NB4 (cell line): ENCODE measurements at regions not wholly inside any gene's neighbourhood (a gene's known extent, or its start where the extent isn't known, plus 50 kb on each side); places are given as distances from the start of the nearest gene placed in this dataset.

Source experiments
- DNase-seq: peaks from one replicate; pipeline ENCODE4 v3.0.0; 2010; ENCODE audit warnings: low read depth
- H3K4me3 ChIP-seq: one replicate; pipeline ENCODE4 v1.5.1; 2011; ENCODE audit warnings: mild to moderate bottlenecking, low read depth, low read length, moderate library complexity
- CTCF ChIP-seq: IDR thresholded peaks from one replicate; pipeline ENCODE4 v1.5.1; 2012; ENCODE audit warnings: low read depth, low read length
- MYC ChIP-seq: IDR thresholded peaks from 2 replicates; pipeline ENCODE4 v1.6.1; 2011; ENCODE audit warnings: low read depth, low read length
- POLR2A ChIP-seq: IDR thresholded peaks from 2 replicates; pipeline ENCODE4 v1.6.1; 2011; ENCODE audit warnings: mild to moderate bottlenecking; ENCODE audit not compliant: insufficient read length; ENCODE audit errors: extremely low read depth
- TF ChIP-seq, protein P1 (sequence below): IDR thresholded peaks from 2 replicates; pipeline ENCODE4 v1.6.1; 2011; ENCODE audit warnings: low read depth, low read length

- no peak overlapping the region for H3K4me3 ChIP-seq
- DNase-seq = no peak
- TF ChIP-seq, protein P1, sequence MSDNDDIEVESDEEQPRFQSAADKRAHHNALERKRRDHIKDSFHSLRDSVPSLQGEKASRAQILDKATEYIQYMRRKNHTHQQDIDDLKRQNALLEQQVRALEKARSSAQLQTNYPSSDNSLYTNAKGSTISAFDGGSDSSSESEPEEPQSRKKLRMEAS = no peak
- TF ChIP-seq CTCF = no peak
- TF ChIP-seq POLR2A = no peak
- no peak for TF ChIP-seq MYC
These were observed 333.3 kb downstream of the AGTPBP1 start for GRCh38 chr9:85408494-85408893.

DNA sequence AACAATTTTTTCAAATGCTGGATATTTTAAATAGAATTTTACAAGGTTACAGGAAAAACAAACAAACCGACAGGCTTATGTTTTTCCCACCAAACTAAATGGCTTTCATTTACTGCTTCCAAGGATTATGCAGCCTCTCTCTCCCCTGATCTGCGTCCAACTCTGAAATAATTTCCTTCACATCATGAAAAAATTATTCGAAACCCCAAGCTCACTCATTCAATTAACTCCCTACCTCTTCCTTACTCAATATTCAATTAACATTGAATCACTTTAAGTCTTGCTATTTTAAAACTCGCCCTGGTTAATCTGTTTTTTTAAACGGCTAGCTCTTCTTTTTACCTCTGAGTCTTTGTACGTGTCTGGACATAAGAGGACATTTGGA is 336.2 kb downstream of the AGTPBP1 start:
- TF ChIP-seq MYC (no peak), CTCF (no peak), POLR2A (no peak)
- TF ChIP-seq, protein P1 = no peak
- no peak overlapping the region for H3K4me3 ChIP-seq
- no peak for DNase-seq

- no peak overlapping the region for H3K4me3 ChIP-seq
- TF ChIP-seq POLR2A = no peak
- TF ChIP-seq, protein P1 = no peak
- no peak for TF ChIP-seq MYC
- TF ChIP-seq CTCF = no peak
- no peak for DNase-seq
These were observed 336.7 kb downstream of the AGTPBP1 start for GRCh38 chr9:85404911-85405565.

GRCh38 chr9:85402551-85402950 is 339.2 kb downstream of the AGTPBP1 start:
- no peak for DNase-seq
- TF ChIP-seq, protein P1 = no peak
- TF ChIP-seq CTCF = no peak
- H3K4me3 ChIP-seq = no peak overlapping the region

GRCh38 chr9:85401998-85402397 is 339.8 kb downstream of the AGTPBP1 start:
- DNase-seq = no peak
- no peak overlapping the region for H3K4me3 ChIP-seq
- TF ChIP-seq CTCF (no peak), MYC (no peak), POLR2A (no peak)
- TF ChIP-seq, protein P1 = no peak

- DNase-seq = no peak
- no peak overlapping the region for H3K4me3 ChIP-seq
- no peak for TF ChIP-seq CTCF
- no peak for TF ChIP-seq MYC
- TF ChIP-seq, protein P1 = no peak
- TF ChIP-seq POLR2A = no peak
These were observed 344.7 kb downstream of the AGTPBP1 start for GRCh38 chr9:85397005-85397404.
